Ammon's horn (tissue), 1 donor: ENCODE measurements at regions not wholly inside any gene's neighbourhood (a gene's known extent, or its start where the extent isn't known, plus 50 kb on each side); places are given as distances from the start of the nearest gene placed in this dataset.
"Not testable (repeated sequence)": the region's sequence is repeated elsewhere in the genome, so short reads cannot be mapped to it uniquely, and the experiment has no call there.

ENCODE experiments used
- DNase-seq: peaks from one replicate; pipeline ENCODE4 v3.0.0-alpha.2; 2016; ENCODE audit warnings: low spot score

DNA sequence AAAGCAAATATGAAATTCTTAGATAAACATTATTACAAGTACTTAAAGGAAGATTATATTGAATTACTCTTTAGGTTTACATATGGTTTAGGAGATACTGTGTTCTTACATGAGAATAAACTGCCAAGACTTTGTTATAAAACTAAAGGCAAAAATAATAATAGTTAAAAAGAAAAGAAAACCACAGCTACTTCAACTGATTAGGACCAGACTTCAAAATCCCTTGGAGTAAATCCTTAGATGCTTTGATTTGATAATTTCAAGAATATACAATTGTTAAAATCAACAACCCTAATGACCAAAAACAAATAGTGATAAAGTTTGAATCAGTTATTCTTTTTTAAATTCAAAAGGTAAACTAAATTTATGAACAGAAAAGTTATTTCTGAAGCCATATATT lies 389.6 kb upstream of the COX7C start:
- DNase-seq, result no peak

DNA sequence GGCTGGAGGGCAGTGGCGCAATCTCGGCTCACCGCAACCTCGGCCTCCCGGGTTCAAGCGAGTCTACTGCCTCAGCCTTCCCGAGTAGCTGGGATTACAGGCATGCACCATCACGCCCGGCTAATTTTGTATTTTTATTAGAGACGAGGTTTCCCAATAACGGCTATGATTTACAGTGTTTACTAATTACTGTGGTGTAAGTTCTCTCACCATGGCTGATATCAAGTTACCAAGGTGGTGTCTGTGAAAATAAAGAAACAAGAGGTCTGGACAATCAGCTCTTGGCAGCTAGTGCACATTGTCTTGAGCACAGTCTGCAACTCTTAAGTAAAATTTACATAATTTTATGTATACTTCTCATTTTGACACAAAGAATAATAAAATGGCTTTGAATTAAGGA lies 385.5 kb upstream of the COX7C start:
- DNase-seq, result no peak

DNA sequence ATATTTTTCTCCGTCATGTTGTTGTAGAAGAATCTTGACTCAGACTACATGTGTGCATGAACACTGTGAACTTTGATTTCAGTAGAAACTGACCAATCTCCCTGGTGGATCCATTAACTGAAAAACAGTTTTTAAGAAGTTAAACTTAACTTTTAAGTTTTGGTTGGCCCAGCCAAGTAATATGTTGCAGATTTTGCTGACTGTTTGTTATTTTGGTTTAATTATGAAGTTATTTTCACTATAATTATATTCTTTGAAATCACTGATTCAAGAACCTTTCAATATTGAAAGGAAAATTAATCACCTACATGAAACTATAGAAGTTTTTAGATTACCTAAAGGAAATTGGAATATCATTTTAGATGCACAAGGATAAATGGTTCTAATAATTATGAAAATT lies 373.6 kb upstream of the COX7C start:
- no peak for DNase-seq

DNA sequence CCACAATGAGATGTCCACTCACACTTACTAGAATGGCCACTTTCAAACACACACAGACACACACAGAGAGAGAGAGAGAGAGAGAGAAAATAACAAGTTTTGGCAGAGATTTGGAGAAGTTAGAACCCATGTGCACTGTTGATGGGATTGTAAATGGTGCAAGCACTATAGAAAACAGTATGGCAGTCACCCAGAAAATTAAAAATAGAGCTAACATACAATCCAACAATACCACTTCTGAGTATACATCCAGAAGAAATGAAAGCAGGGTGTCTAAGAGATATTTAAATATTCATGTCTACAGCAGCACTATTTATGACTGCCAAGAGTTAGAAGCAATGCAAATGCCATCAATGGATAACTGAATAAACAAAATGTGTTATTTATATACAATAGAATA lies 359.9 kb upstream of the COX7C start:
- no peak for DNase-seq

DNA sequence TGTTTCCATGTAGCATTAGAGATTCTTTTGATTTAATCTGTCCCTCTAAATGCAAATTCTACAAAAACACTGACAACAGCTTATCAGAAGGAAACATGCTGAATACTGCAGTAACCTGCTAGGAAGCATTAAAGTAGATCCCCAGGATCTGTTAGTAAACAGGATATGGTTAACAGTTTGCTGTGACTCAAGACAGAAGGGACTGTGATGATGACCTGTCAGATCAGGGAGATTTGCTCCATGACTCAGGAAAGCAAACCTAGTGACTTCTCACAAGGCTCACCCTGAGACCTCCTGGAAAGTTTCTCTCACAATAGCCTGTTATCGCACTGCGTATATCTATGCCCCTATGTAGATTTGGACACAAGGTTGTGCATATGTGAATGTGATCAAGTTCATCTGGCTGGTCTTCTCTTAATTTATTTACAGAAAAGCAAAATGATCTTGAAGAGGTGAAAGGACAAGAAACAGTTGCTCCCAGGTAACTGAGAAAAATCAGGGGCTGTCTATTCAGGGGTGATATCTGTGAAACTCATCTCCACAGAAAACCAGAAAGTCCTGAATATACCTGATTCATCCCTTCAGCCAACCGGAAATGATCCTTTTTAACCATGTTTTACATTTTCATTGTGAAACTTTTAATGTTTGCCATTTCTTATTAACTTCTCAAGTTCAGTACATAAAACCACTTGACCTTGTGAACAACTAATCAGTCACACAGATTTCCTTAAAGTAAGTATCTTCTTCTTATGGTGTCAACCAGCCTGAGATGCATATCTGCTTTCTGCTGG lies 333.1 kb upstream of the COX7C start:
- DNase-seq, result not testable (repeated sequence)

DNA sequence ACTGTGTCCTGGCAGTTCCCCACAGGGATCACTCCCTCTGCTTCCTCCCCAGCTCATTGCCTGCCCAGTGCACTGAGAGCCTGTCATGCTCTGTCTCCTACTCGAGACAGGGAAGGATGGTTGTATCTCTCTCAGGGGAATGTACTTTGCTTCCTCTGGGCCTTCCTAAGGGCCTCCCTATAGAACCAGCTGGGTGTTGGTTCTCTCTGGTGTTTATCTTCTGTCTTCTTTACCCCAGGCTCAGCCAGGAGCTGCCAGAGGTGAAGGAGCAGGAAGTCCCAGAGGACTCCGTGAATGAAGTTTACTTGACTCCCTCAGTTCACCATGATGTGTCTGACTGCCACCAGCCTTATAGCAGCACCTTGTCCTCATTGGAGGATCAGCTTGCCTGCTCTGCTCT lies 330.3 kb upstream of the COX7C start:
- DNase-seq, result not testable (repeated sequence)

DNA sequence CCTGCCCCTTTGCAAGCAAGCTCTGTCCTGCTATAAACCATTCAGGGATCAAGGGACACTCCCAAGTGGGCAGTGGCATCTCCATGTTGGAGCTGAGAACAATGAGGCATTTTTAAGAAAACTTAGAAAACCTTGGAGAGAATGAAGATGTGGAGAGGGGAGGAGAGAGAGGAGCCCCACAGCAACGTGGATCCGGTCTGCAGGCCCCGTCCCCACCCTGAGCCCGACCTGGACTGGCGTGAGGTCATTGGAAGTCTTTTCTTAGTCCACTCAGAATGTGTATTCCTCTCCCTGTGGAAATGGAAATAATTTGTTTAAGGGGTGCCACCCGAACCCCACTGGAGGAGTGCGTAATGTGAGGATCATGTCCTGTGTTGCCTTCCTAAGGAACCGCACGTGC lies 328.0 kb upstream of the COX7C start:
- not testable (repeated sequence) for DNase-seq

DNA sequence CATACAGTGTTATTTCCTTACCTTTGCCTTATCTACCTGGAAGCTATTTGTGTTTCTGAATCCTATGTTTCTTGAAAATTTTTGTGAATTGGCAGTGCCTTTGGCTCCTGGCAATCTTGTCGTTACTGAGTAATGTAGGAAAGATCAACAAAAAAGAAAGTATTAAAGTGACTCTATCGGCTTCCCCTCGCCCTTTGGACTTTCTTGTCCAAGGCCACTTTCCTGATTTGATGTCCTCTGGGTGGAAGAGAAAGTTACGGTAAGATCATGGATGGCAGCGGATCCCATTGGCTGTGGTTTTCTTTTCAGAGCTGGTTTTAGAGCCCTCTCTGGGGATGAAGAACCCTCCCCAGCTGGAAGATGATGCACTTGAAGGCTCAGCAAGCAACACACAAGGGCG lies 324.9 kb upstream of the COX7C start:
- not testable (repeated sequence) for DNase-seq

DNA sequence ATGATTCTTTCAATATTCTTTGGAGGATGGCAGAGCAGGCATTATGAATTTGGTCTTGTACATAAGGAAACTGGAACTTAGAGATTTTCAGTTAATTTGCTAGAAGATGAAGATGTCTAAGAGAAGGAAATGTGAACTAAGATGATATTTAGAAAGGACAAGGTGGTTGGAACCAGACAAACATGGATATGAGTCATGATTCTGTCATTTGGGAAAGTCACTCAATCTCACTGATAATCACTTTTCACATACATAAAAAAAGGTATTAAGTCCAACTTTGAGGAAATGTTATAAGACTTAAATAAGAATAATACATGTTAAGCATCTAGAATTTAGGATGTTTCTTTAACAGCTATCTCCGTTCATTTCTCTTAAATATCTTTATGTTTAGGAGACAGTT lies 315.1 kb upstream of the COX7C start:
- not testable (repeated sequence) for DNase-seq

DNA sequence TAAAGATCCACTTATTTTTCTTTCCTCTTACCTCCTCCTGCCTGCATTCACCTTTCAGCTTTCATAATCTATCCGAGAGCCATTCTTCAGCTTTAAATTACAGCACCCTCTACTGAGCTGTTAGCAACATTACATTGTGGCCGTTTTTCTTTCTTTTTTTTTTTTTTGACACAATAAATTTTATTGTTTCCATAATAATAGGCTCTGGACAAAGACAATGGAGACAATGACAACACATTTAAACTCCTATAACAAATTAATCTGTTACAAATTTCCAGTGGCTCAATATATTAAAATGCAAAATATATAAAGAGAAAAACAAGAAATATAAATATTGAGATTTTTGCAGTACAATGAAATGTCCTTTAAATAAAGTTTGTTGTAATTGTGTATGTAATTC lies 312.7 kb upstream of the COX7C start:
- peak; percentile 5 for DNase-seq

DNA sequence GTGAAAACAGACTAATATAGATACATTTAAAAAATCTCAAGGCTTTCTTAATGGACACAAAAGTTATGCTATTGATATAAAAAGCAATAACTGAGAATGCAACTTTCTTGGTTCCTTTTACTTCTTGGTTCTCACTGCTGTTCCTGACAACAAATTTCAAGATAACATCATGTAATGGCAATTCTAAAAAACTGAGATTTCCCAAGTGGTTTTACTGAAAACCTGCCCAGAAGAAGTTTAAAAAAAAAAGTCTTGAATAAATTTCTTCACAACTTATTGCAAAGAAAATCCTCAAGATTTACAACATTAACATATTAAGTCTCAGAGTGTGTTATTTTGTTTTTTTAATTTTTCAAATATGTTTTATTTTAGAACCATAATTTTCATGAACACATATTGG lies 302.8 kb upstream of the COX7C start:
- no peak for DNase-seq

DNA sequence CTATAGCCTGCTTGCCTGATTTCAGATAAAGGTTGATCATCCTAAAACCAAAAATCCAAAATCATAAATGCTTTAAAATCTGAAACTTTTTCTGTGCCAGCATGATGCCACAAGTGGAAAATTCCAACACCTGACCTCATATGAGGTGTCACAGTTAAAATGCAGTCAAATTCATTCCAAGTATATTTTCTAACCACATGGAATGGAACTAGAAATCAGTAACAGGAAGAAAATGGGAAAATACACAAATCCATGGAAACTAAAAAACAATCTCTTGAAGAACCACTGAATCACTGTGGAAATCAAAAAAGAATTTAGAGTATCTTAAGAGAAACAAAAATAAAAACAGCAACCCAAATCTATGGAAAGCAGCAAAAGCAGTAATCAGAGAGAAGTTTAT lies 297.5 kb upstream of the COX7C start:
- DNase-seq, result no peak

DNA sequence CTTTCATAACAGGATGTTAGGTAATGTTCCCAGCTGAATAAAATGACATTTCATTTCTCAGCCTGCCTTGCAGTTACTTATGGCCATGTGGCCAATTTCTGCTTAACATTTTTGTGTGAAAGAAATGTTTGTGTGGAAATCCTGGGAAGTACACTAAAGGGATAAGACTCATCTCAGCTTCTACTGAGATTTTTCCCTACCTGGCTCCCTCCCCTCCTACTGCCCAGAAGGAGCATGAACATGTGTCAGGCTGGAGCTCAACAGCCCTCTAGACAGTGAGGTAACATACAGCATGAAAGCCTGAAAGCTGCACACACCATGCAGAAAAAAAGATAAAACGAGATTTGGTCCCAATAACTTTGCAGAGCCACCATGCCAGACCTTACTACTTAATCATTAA lies 288.4 kb upstream of the COX7C start:
- DNase-seq, result no peak

DNA sequence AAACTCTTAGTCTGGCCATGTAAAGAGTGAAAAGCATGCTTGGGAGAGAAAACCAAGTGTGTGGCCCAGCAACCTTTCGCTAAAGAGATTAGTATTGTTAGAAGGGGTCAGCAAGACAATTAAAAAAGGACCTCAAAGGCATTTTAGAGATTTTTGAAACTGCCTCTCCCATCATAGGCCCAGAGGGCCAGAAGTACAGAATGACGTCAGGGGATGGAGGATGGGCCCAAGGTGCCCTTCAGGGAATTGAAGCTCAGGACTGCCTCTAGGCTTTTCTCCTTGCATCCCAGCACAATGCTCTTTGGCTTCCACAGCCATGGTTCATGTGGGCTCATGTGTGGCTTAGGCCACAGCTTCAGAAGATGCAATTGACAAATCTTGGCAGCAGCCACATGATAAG lies 287.0 kb upstream of the COX7C start:
- DNase-seq, result no peak

DNA sequence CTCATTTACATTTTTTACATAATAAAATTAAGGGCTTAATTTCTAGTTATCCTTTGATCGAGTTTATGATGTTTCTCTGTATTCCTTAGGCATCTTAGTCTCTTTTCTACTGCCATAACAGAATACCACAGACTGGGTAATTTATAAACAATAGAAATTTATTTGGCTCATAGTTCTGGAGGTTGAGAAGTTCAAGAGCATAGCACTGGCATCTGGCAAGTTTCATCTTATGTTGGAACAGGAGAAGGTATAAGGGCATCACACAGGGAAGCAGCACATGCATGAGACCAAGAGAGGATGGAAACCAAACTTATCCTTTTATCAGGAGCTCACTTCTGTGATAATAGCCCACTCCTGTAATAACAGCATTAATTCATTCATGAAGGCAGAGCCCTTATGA lies 284.9 kb upstream of the COX7C start:
- DNase-seq, result no peak

DNA sequence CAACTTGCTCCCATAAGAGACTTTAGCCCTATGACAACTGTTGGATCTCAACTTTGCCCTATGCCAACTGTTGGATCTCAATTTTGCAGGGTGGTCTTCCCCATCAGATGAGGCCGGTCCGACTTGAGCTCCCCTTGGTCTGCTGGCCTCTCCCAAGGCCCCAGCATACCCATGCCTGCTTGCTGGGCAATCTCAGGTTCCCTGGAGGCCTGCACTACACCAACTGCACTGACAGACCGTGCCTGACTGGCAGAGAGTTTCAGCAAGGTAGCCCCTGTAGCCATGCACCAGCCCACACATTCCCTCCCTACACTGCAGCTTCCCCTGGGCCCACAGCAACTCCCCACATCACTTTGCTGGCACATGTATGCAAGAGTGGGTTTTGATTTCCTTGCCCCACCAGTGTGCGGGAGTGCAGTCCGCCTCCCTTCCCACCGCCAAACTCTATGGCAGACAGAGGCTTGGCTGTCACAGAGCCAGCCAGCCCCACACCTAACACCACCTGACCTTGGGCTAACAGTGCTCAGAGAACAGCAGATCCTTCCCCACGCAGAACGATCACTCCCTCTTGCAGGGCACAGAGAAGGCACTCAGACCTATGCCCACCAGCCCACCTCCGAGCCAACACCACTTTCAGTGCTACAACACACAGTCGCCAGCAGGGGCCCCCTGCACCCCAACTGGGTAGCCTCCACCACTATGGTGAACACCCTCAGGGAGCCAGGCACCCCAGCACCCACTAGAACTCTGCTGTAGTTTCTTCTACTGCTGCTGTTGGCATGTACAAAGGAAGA lies 279.9 kb upstream of the COX7C start:
- no peak for DNase-seq

DNA sequence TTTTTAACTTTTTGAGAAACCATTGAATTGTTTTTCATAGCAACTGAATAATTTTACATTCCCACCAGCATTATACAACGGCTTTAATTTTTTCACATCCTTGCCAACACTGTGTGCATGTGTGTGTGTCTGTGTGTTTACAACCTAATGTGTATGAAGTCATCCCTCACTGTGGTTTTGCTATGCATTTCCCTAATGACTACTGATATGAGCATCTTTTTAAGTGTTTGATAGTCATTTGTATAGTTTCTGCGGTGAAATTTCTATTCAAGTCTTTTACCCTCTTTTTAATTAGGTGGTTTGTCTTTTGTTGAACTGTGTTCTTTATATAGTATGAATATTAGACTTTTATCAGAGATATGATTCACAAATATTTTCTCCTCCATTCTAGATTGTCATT lies 263.1 kb upstream of the COX7C start:
- no peak for DNase-seq

DNA sequence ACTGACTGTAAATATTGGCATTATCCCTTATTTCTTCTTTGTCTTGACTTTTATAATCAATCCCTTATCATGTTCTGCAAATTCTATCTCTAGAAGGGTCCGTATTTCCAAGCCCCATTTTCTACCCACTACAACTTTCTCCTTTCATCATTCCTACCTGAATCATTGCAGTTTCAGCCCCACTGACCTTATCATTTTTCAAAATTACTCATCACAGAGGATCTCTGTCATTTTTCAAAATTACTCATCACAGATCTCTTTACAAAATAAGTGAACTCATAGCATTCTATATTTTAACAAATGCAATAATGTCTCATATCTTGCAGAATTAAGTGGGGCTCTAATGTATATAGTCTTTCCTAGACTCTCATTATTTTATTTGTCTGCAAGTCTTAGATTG lies 256.9 kb upstream of the COX7C start:
- no peak for DNase-seq

DNA sequence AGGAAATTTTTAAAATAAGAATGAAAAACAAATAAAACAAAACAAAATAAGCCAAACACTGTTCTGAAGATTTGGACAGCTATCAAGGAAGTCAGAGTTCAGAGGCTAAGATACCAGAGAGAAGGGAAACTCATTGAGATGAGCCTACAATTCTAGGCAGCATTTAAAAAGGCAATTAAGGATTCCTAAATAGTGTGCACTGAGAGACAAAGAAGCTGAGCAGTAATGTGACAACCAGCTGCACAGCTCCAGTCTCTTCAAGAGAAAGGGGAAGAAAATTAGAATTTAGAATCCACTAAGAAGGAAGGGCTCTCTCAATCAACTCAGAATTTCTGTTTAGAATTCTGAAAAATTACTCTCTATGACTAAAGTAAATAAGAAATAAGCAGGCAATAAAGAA lies 246.7 kb upstream of the COX7C start:
- DNase-seq, result no peak

DNA sequence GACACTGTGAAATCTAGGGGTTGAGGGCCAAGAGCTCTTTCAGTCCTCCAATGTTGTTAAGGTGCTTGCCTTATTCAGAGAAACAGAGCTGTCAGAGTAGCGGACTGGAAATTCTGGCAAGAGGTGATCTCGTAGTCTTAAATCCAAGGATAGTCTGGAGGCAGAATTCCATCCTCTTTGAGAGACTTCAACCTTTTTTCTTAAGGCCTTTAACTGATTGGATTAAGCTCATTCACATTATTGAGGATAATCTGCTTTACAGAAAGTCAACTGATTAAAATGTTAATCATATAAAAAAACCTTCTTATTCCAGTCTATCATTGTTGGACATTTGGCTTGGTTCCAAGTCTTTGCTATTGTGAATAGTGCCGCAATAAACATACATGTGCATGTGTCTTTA lies 243.1 kb upstream of the COX7C start:
- DNase-seq, result no peak

DNA sequence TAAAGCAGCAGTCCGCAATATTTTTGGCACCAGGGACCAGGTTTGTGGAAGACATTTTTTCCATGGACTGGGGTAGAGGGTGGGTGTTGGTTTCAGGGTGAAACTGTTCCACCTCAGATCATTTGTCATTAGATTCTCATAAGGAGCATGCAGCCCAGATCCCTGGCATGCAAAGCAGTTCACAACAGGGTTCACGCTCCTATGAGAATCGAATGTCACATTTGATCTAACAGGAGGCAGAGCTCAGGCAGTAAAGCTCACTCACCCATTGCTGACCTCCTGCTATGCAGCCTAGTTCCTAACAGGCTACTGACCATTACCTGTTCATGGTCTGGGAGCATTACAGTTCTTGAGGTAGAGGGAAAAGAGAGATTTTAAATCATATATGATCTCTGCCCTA lies 241.5 kb upstream of the COX7C start:
- no peak for DNase-seq

DNA sequence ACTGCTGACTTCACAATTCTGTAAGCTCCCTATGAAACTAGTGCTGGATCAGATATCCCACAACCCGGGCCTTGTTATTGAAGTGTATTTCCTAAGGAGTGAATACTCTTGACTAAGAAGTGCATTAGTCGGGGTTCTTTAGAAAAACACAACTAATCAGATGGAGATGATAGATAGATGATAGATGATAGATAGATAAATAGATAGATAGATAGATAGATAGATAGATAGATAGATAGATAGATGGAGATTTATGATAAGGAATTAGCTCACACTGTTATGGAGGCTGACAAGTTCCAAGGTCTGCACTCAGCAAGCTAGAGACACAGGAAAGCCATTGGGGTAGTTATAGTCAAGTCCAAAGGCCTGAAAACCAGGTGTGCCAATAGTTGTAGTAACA lies 214.6 kb upstream of the COX7C start:
- no peak for DNase-seq

DNA sequence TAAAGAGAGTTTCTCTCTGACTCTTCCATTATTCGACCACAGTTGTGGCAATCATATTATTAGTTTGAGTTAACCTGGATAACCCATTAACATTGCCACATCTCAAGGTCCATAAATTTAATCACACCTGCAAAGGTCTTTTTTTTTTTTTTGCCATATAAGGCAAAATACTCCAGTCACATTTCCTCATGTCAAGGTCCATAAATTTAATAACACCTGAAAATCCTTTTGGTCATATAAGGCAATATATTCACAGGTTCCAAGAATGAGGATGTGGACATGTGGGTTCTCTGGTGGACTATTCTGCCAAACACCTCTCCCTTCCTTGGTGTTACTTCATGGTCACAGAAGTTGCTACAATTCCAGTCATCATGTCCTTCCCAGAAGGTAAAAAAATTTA lies 213.5 kb upstream of the COX7C start:
- DNase-seq, result no peak

DNA sequence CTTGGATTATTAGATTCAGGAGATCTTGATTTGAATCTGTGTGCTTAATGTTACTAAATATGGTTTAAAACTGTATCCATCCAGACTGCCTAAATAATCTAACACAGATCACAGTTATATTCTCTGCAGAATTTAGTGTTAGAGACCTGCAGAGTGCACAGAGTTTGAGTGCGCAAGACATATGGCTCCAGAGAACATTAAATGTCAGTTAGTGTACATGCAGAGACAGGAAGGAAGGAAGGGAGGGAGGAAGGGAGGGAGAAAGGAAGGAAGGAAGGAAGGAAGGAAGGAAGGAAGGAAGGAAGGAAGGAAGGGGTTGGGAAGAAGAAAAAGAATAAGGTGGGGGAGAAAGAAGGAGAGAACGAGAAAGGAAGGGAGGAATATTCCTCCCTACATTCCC lies 210.0 kb upstream of the COX7C start:
- no peak for DNase-seq
